ENCODE measurements at regions not wholly inside any gene's neighbourhood (a gene's known extent, or its start where the extent isn't known, plus 50 kb on each side); places are given as distances from the start of the nearest gene placed in this dataset.
"Not testable (repeated sequence)": the region's sequence is repeated elsewhere in the genome, so short reads cannot be mapped to it uniquely, and the experiment has no call there.

- ChIA-PET POLR2A (no interaction called here), CTCF (no interaction called here)
- Mint-ChIP-seq H3K4me3 (no peak overlapping the region), H3K27ac (no peak overlapping the region), H3K9me3 (ENCODE audit: insufficient read depth) (no peaks in the 10 kb centered on the region), H3K27me3 (ENCODE audit: low read depth) (no peaks in the 10 kb centered on the region), H3K4me1 (ENCODE audit: low read depth) (no peaks in the 10 kb centered on the region), H3K36me3 (ENCODE audit: low read depth) (no peaks in the 10 kb centered on the region)
- DNase-seq: no peak
- no peak for ATAC-seq
Observed at GRCh38 chrX:37075892-37076595, 67.9 kb downstream of the FAM47C start.

GRCh38 chrX:37076983-37077382 is 68.8 kb downstream of the FAM47C start:
- CTCF ChIA-PET: no interaction called here
- Mint-ChIP-seq H3K36me3 (ENCODE audit: low read depth) (no peaks in the 10 kb centered on the region), H3K4me3 (no peak overlapping the region), H3K27ac (no peak overlapping the region), H3K9me3 (ENCODE audit: insufficient read depth) (no peaks in the 10 kb centered on the region), H3K4me1 (ENCODE audit: low read depth) (no peaks in the 10 kb centered on the region), H3K27me3 (ENCODE audit: low read depth) (no peaks in the 10 kb centered on the region)
- ATAC-seq (no peak), DNase-seq (no peak)
- POLR2A ChIA-PET: no interaction called here

GRCh38 chrX:37077646-37078433 is 69.7 kb downstream of the FAM47C start:
- CTCF ChIA-PET: no interaction called here
- H3K27me3 Mint-ChIP-seq (ENCODE audit: low read depth): no peaks in the 10 kb centered on the region
- H3K4me3 Mint-ChIP-seq: no peak overlapping the region
- H3K4me1 Mint-ChIP-seq (ENCODE audit: low read depth): no peaks in the 10 kb centered on the region
- H3K27ac Mint-ChIP-seq: no peak overlapping the region
- no peak for ATAC-seq
- POLR2A ChIA-PET: interaction anchor here (0.5 kb wide), 1 partner anchor 57 kb away, joined by 3 read pairs; no protein-coding TSS in a partner anchor
- H3K36me3 Mint-ChIP-seq (ENCODE audit: low read depth): no peaks in the 10 kb centered on the region
- H3K9me3 Mint-ChIP-seq (ENCODE audit: insufficient read depth): no peaks in the 10 kb centered on the region
- DNase-seq: no peak

- CTCF ChIA-PET: no interaction called here
- H3K27ac Mint-ChIP-seq: no peak overlapping the region
- no peak overlapping the region for H3K4me3 Mint-ChIP-seq
- no peaks in the 10 kb centered on the region for H3K9me3 Mint-ChIP-seq (ENCODE audit: insufficient read depth)
- no peak for DNase-seq
- H3K4me1 Mint-ChIP-seq (ENCODE audit: low read depth): no peaks in the 10 kb centered on the region
- no peak for ATAC-seq
- H3K27me3 Mint-ChIP-seq (ENCODE audit: low read depth): no peaks in the 10 kb centered on the region
- no peaks in the 10 kb centered on the region for H3K36me3 Mint-ChIP-seq (ENCODE audit: low read depth)
- POLR2A ChIA-PET: no interaction called here
Observed at GRCh38 chrX:37078434-37078703, 70.2 kb downstream of the FAM47C start.

GRCh38 chrX:37083880-37084279 is 75.7 kb downstream of the FAM47C start:
- POLR2A ChIA-PET: no interaction called here
- H3K27me3 Mint-ChIP-seq (ENCODE audit: low read depth): no peaks in the 10 kb centered on the region
- H3K36me3 Mint-ChIP-seq (ENCODE audit: low read depth): no peaks in the 10 kb centered on the region
- H3K9me3 Mint-ChIP-seq (ENCODE audit: insufficient read depth): no peaks in the 10 kb centered on the region
- ATAC-seq (no peak), DNase-seq (no peak)
- no peak overlapping the region for H3K27ac Mint-ChIP-seq
- CTCF ChIA-PET: no interaction called here
- no peak overlapping the region for H3K4me3 Mint-ChIP-seq
- H3K4me1 Mint-ChIP-seq (ENCODE audit: low read depth): no peaks in the 10 kb centered on the region

GRCh38 chrX:37085699-37086098 is 77.5 kb downstream of the FAM47C start:
- H3K9me3 Mint-ChIP-seq (ENCODE audit: insufficient read depth); POLR2A ChIA-PET; H3K27ac Mint-ChIP-seq; H3K27me3 Mint-ChIP-seq (ENCODE audit: low read depth); H3K36me3 Mint-ChIP-seq (ENCODE audit: low read depth); ATAC-seq; DNase-seq; H3K4me1 Mint-ChIP-seq (ENCODE audit: low read depth); CTCF ChIA-PET; H3K4me3 Mint-ChIP-seq: not testable (repeated sequence)

GRCh38 chrX:37086820-37087219 is 78.7 kb downstream of the FAM47C start:
- H3K27me3 Mint-ChIP-seq (ENCODE audit: low read depth); H3K4me1 Mint-ChIP-seq (ENCODE audit: low read depth); POLR2A ChIA-PET; DNase-seq; H3K27ac Mint-ChIP-seq; H3K36me3 Mint-ChIP-seq (ENCODE audit: low read depth); ATAC-seq; H3K4me3 Mint-ChIP-seq; CTCF ChIA-PET; H3K9me3 Mint-ChIP-seq (ENCODE audit: insufficient read depth): not testable (repeated sequence)

GRCh38 chrX:37087875-37088274 is 79.7 kb downstream of the FAM47C start:
- not testable (repeated sequence) for H3K9me3 Mint-ChIP-seq (ENCODE audit: insufficient read depth); H3K4me3 Mint-ChIP-seq

GRCh38 chrX:37088778-37089177 is 80.6 kb downstream of the FAM47C start:
- H3K4me3 Mint-ChIP-seq; H3K9me3 Mint-ChIP-seq (ENCODE audit: insufficient read depth); H3K27me3 Mint-ChIP-seq (ENCODE audit: low read depth); H3K4me1 Mint-ChIP-seq (ENCODE audit: low read depth); H3K27ac Mint-ChIP-seq; POLR2A ChIA-PET; DNase-seq; ATAC-seq; CTCF ChIA-PET; H3K36me3 Mint-ChIP-seq (ENCODE audit: low read depth): not testable (repeated sequence)

More at GRCh38 chrX:37087875-37088274, 79.7 kb downstream of the FAM47C start:
- POLR2A ChIA-PET; ATAC-seq; CTCF ChIA-PET; H3K27ac Mint-ChIP-seq; DNase-seq; H3K36me3 Mint-ChIP-seq (ENCODE audit: low read depth); H3K4me1 Mint-ChIP-seq (ENCODE audit: low read depth); H3K27me3 Mint-ChIP-seq (ENCODE audit: low read depth): not testable (repeated sequence)

GRCh38 chrX:37090142-37090541 is 82.0 kb downstream of the FAM47C start:
- H3K4me1 Mint-ChIP-seq (ENCODE audit: low read depth); H3K4me3 Mint-ChIP-seq; ATAC-seq; H3K9me3 Mint-ChIP-seq (ENCODE audit: insufficient read depth); DNase-seq; POLR2A ChIA-PET; CTCF ChIA-PET; H3K27ac Mint-ChIP-seq; H3K27me3 Mint-ChIP-seq (ENCODE audit: low read depth); H3K36me3 Mint-ChIP-seq (ENCODE audit: low read depth): not testable (repeated sequence)

GRCh38 chrX:37096422-37097124 is 88.4 kb downstream of the FAM47C start:
- ATAC-seq; H3K27ac Mint-ChIP-seq; H3K9me3 Mint-ChIP-seq (ENCODE audit: insufficient read depth); H3K36me3 Mint-ChIP-seq (ENCODE audit: low read depth); DNase-seq; CTCF ChIA-PET; H3K4me1 Mint-ChIP-seq (ENCODE audit: low read depth); H3K4me3 Mint-ChIP-seq; H3K27me3 Mint-ChIP-seq (ENCODE audit: low read depth); POLR2A ChIA-PET: not testable (repeated sequence)

Data from activated CD8-positive, alpha-beta T cell treated with anti-CD3 and anti-CD28 coated beads, Interleukin-2, amount 10 ng/mL, durations not matched to agents 7 days and 5 days (primary cell).